ENCODE measurements at regions not wholly inside any gene's neighbourhood (a gene's known extent, or its start where the extent isn't known, plus 50 kb on each side); places are given as distances from the start of the nearest gene placed in this dataset.

- H4K20me1 ChIP-seq (ENCODE audit: insufficient read depth) = no peaks in the 10 kb centered on the region
- H3K4me1 ChIP-seq (ENCODE audit: control insufficient read depth in 1 of 2, insufficient read depth in 2 of 2, low read length in 2 of 2) = no peaks in the 10 kb centered on the region
- no peak for TF ChIP-seq ELF1 (IDR thresholded peaks at IDR 0.05; ENCODE audit: borderline replicate concordance, low read depth)
- TF ChIP-seq POLR2AphosphoS5 (IDR thresholded peaks at IDR 0.05; ENCODE audit: low read depth, low read length) = no peak
- no peak for TF ChIP-seq FOSL1 (IDR thresholded peaks at IDR 0.05; ENCODE audit: low read depth)
- no peak for TF ChIP-seq REST (IDR thresholded peaks at IDR 0.05; ENCODE audit: low read depth)
- TF ChIP-seq ZNF274 (IDR thresholded peaks at IDR 0.05; ENCODE audit: low read depth, low read length) = no peak
- TF ChIP-seq MAX (IDR thresholded peaks at IDR 0.05) = no peak
- TF ChIP-seq, protein P1, sequence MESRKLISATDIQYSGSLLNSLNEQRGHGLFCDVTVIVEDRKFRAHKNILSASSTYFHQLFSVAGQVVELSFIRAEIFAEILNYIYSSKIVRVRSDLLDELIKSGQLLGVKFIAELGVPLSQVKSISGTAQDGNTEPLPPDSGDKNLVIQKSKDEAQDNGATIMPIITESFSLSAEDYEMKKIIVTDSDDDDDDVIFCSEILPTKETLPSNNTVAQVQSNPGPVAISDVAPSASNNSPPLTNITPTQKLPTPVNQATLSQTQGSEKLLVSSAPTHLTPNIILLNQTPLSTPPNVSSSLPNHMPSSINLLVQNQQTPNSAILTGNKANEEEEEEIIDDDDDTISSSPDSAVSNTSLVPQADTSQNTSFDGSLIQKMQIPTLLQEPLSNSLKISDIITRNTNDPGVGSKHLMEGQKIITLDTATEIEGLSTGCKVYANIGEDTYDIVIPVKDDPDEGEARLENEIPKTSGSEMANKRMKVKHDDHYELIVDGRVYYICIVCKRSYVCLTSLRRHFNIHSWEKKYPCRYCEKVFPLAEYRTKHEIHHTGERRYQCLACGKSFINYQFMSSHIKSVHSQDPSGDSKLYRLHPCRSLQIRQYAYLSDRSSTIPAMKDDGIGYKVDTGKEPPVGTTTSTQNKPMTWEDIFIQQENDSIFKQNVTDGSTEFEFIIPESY (IDR thresholded peaks at IDR 0.05; ENCODE audit: extremely low read depth, insufficient replicate concordance, low read length) = no peak
- TF ChIP-seq EGR1 (IDR thresholded peaks at IDR 0.05; ENCODE audit: low read depth) = no peak
- no peak for TF ChIP-seq JUND (IDR thresholded peaks at IDR 0.05)
- TF ChIP-seq SP1 (IDR thresholded peaks at IDR 0.05; ENCODE audit: low read depth) = no peak
- TF ChIP-seq SIN3A (IDR thresholded peaks at IDR 0.05; ENCODE audit: low read depth) = no peak
- no peak for TF ChIP-seq YY1 (IDR thresholded peaks at IDR 0.05; ENCODE audit: extremely low read depth, insufficient replicate concordance, low read depth, low read length)
- no peak for TF ChIP-seq EZH2 (IDR thresholded peaks at IDR 0.05)
- no peak for TF ChIP-seq SRF (IDR thresholded peaks at IDR 0.05; ENCODE audit: low read depth)
- ChIA-PET CTCF (no interaction called here), RAD21 (ENCODE audit: low non-redundant PET in 1 of 2, low total read pairs in 2 of 2, uncharacterized antibody in 2 of 2, unreplicated experiment in 2 of 2) (no interaction called here), POLR2A (no interaction called here)
- no peaks in the 10 kb centered on the region for H3K27me3 ChIP-seq (ENCODE audit: insufficient read depth, low read length)
- DNase-seq (ENCODE audit: low read depth, low spot score) (no peak), ATAC-seq (no peak)
- H2AFZ ChIP-seq (ENCODE audit: low read depth, low read length, poor library complexity, severe bottlenecking) = no peak overlapping the region
- no peak overlapping the region for H3K4me2 ChIP-seq (ENCODE audit: low read length)
- H3K36me3 ChIP-seq (ENCODE audit: control insufficient read depth in 1 of 2, insufficient read depth in 2 of 2, low read length in 2 of 2) = no peaks in the 10 kb centered on the region
- H3K4me3 ChIP-seq (replicated peaks in 1 of 2; ENCODE audit: low read depth in 1 of 2, low read length in 2 of 2) = no peak overlapping the region
- peaks cover 4 to 12% of the 10 kb centered on the region in 2 experiments; a peak in 3 of 4 replicates for H3K9me3 ChIP-seq (ENCODE audit: control insufficient read depth in 1 of 2, insufficient read depth in 1 of 2, low read depth in 1 of 2, low read length in 2 of 2)
- intact Hi-C loops (cut with micrococcal nuclease) = no loop called here
- no peak overlapping the region for H3K27ac ChIP-seq (ENCODE audit: low read depth, low read length)
- H3K9me2 ChIP-seq (ENCODE audit: insufficient read depth) = no peaks in the 10 kb centered on the region
- H3K79me2 ChIP-seq (ENCODE audit: insufficient read depth, low read length) = no peaks in the 10 kb centered on the region
- no peak overlapping the region for H3K9ac ChIP-seq (ENCODE audit: low read length)
- no TSS peak for BruUV-seq (replicated peaks)
Measured at GRCh38 chr4:64559571-64559970, 150.3 kb upstream of the TECRL start.

Data from HCT116 (cell line).